ENCODE measurements at regions not wholly inside any gene's neighbourhood (a gene's known extent, or its start where the extent isn't known, plus 50 kb on each side); places are given as distances from the start of the nearest gene placed in this dataset.
"Not testable (repeated sequence)": the region's sequence is repeated elsewhere in the genome, so short reads cannot be mapped to it uniquely, and the experiment has no call there.

GRCh38 chr2:51960841-51961335 is 929.0 kb upstream of the NRXN1 start:
- no peak for DNase-seq

DNA sequence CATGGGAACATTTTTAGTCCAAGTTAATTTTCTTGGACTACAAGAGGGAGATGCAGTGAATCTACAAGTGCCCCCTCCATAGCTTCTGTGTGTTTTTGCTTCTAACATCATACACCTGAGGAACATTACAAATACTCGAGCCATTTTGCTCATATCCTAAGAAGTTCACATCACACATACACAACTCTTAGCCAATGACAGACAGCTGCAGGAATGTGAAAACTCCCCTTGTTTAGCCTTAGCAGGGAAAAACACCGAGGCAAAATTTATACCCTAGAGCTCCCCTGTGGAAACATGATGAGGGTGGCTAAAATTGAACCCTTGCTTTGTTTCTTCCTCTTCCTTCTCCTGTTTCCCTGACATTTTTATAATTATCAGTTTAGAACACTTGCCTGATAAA is 928.3 kb upstream of the NRXN1 start:
- DNase-seq: no peak

DNA sequence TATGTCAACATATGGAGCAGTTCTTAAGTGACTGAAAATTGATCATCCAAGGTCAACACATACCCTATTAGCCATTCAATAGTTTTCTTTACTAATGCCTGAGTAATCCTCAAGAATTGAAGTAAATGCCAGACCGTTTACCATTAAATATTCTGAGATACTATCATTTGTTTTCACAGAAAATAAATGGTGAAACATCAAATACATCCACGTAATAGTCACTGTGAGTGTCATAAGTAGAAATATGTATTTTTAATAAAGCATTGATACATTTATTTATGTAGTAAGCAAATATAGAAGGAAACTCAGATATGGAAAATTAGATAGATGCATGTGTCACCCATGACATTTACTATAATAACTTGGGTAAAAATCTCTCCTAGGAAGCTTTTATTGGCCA is 927.8 kb upstream of the NRXN1 start:
- DNase-seq: no peak

DNA sequence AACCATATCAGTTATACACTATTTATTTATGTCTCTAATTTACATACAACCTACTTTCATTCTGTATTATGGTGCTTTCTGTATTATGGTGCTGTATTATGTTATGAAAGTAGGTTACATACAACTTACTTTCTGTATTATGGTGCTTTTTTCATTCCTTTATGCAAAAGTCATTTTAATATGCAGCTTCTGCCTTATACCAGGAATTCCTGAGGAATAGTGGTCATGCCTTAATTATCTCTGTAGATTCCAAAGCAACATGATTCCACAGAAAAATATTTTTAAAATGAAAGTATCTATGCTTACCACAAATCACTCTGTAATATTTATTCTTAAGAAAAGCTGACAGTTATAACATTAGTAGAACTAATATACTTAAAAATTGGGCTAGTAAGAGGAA is 922.0 kb upstream of the NRXN1 start:
- DNase-seq: no peak

DNA sequence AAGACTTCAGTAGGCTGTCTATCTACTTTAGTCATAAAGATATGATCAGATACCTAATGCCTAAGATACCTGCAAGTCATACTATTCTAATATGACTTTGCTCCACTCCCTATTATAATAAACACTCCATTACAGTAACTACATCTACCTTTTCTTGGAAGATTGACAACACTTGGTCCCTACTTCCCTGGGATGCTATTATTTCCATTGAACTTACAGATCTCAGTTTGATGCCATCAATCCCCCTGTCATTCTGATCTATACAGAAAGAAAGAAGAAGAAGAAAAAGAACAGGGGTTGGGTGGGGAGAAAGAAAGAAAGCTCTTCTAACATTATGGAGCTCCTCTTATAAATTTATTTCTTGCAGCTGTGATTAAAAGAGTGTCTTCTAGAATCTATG is 889.1 kb upstream of the NRXN1 start:
- DNase-seq: no peak

- no peak for DNase-seq
These were observed 888.6 kb upstream of the NRXN1 start for GRCh38 chr2:51920509-51920908.

DNA sequence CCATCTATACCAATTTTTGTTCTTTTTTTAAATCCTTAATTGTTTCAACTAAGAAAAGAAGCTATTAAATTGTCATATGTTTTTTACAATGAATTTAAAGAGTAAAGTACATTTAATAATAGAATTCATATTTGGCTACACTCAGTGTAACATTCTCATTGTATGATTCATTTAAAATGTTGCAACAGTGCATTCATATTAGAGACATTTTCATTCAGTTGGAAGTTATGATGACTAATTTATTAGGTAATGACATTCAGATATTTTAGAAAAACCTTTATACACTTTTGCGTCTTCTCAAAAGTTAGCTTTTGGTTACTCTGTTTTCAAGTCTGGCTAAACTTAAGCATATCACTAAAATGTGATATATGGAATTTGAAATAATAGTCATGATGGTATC is 887.5 kb upstream of the NRXN1 start:
- no peak for DNase-seq

DNA sequence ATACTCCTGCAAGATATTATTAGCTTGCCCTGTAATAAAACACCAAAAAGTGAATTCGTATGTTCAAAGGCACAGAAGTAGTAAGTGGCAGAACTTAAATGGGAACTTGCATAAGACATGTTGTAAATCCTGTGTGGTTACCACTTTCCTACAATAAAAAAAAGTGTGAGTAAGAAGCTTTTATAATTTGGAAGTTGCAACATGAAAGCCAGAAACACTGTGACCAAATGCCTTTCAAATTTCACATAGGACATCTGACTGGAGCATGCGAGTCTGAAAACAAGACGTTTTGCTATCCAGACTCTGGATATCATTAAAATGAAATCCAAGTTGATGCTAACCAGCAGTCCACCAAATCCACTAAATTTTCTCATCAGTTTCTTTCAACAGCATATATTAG is 886.2 kb upstream of the NRXN1 start:
- DNase-seq: no peak

- no peak for DNase-seq
These were observed 871.8 kb upstream of the NRXN1 start for GRCh38 chr2:51903728-51904127.

GRCh38 chr2:51899643-51900042 is 867.7 kb upstream of the NRXN1 start:
- DNase-seq: no peak

DNA sequence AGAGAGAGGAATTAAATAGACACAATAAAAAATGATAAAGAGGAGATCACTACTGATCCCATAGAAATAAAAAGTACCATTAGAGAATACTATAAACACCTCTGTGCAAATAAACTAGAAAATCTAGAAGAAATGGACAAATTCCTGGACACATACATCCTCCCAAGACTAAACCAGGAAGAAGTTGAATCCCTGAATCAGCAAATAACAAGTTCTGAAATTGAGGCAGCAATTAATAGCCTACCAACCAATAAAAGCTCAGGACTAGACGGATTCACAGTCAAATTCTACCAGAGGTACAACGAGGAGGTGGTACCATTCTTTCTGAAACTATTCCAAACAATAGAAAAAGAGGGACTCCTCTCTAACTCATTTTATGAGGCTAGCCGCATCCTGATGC is 862.7 kb upstream of the NRXN1 start:
- not testable (repeated sequence) for DNase-seq

DNA sequence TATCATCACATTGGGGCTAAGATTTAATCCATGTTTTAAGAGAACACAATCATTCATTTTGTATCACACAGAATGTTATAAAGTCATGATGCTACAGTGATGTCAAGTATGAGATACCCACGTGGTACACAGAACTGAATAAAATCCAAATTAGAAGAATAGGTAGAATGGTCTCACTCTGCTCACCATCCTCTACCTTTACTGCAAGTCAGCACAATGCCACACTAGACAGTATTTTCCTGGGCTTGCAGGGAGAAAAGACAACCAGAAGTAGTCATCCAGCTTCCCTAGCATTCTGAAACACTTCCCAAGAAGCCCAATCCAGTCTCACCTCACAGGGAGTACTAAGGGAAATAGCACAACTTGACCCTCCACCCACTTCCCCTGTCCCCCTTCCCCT is 856.2 kb upstream of the NRXN1 start:
- DNase-seq: no peak

- no peak for DNase-seq
These were observed 849.7 kb upstream of the NRXN1 start for GRCh38 chr2:51881673-51882072.

DNA sequence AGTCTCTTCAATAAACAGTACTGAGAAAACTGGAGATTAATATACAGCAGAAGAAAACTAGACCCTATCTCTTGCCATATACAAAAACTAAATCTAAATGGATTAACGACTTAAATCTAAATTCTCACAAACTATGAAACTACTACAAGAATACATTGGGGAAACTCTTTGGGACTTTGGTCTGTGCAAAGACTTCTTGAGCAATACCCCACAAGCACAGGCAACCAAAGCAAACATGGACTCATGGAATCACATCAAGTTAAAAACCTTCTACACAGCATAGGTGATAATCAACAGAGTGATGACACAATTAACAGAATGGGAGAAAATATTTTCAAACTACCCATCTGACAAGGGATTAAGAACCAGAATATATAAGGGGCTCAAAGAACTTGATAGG is 848.2 kb upstream of the NRXN1 start:
- DNase-seq: no peak

GRCh38 chr2:51866361-51866760 is 834.4 kb upstream of the NRXN1 start:
- no peak for DNase-seq

DNA sequence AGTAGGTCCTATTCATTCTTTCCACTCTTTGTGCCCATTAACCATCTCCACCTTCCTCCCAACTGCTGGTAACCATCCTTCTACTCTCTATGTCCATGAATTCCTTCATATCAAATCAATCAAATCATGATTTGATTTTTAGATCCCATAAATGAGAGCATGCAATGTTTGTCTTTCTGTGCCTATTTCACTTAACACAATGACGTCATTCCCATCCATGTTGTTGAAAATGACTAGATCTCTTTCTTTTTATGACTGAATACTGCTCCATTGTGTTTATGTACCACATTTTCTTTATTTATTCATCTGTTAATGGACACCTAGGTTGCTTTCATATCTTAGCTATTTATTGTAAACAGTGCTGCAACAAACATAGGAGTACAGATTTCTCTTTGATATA is 827.3 kb upstream of the NRXN1 start:
- DNase-seq: no peak

GRCh38 chr2:51855683-51856082 is 823.8 kb upstream of the NRXN1 start:
- DNase-seq: no peak

DNA sequence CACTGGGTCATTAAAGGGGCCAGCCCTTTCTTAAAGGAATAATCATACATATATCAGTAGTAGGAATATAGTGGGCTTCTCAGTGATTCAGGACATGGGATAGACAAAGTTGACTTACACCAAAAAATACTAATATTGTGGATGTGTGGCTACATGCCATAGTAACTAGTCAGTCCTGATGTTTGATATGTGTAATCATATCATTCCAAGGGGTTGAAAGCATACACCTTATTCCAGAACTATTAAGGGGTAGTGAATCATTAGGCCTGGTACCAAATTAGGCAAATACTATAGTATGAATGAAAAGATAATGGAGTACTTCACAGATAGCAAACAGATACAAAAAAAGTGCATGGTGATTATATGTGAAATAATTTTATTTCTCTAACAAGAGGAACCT is 814.9 kb upstream of the NRXN1 start:
- no peak for DNase-seq

DNA sequence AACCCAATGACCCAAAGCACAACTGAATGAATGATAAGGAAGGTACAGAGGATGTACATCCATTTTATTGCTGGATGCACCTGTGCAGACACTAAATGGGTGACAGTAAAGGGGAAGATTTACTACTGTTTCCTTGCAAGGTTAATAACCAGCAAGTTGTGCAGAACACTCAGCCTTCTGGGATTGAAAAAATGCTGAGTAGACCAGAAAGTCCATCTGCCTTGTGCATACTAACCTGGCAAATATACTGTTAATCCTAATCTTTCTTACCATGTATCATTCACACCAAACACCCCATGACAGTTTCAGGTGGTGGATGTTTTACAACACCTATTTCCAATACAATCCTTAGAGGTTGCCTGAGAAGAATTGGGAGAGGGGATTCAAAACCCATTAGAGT is 814.1 kb upstream of the NRXN1 start:
- DNase-seq: no peak

DNA sequence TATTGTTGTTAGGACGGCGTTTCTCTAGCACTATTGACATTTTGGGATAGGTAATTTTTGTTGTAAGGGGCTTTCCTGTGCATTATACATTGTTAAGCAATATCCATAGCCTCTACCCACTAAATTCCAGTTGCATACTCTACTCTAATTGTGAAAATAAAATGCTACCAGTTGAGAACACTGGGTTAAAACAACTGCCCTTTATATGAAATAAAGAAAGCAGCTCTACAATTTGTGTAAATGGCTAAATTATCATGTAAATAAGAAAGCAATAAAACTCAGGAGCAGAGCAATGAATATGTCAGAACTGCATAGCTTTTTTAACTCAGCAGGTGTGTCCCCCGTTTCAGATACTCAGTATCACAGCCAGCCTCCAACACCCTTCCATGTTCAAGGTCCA is 812.7 kb upstream of the NRXN1 start:
- no peak for DNase-seq

GRCh38 chr2:51829477-51829876 is 797.5 kb upstream of the NRXN1 start:
- no peak for DNase-seq

DNA sequence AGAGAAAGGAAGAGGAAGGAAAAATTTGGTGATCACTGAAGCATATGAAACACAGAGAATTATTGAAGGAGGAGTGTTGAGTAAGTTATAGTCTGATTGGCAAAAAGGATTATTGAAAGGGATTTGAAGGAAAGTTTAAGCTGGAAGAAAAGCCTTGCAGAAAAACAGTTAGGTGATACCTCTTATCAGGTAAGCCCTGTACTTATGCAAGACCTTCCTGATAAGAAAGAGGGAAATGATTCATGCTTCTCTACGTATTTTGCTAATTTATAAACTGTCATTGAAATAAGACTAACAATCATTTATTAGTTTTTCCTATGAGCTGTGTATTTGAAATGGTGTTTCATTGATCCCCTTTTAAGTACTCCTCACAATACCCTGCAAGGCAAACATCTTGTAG is 793.9 kb upstream of the NRXN1 start:
- DNase-seq: no peak

DNA sequence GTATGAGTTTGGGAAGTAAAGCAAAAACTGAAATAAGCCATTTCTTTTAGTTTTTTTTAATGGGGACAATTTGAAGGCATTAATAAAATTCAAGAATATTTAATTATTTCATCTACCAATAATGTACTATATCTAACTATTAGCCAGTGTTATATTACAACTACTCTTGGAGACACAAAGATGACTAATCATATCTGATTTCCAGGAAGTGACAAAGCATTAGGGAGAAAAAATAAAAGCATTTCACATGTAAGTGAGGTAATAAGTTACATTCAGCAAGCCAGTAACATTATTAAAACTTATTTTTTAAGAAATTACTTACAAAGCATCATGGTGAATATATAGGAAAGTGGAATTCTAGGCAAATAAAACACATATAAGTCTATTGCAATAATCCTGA is 781.3 kb upstream of the NRXN1 start:
- DNase-seq: no peak

- DNase-seq: no peak
These were observed 780.4 kb upstream of the NRXN1 start for GRCh38 chr2:51812138-51812866.

GRCh38 chr2:51810197-51810596 is 778.3 kb upstream of the NRXN1 start:
- DNase-seq: no peak
